Activated CD8-positive, alpha-beta memory T cell treated with anti-CD3 and anti-CD28 coated beads for 1 hour (primary cell): ENCODE measurements at regions not wholly inside any gene's neighbourhood (a gene's known extent, or its start where the extent isn't known, plus 50 kb on each side); places are given as distances from the start of the nearest gene placed in this dataset.
"Not testable (repeated sequence)": the region's sequence is repeated elsewhere in the genome, so short reads cannot be mapped to it uniquely, and the experiment has no call there.

Source experiments
- DNase-seq, 2 donors: peaks; one replicate each; pipeline ENCODE4 v3.0.0-alpha.2; 2020; ENCODE audit warnings: low read depth in 1 of 2; ENCODE audit errors: extremely low read depth in 1 of 2

- not testable (repeated sequence) for DNase-seq
Measured at GRCh38 chr1:228796945-228797344, 61.7 kb downstream of the RHOU start.

- DNase-seq, result no peak
Measured at GRCh38 chr1:228798035-228798434, 62.8 kb downstream of the RHOU start.

GRCh38 chr1:228798548-228798947, 63.3 kb downstream of the RHOU start:
- DNase-seq, result no peak

GRCh38 chr1:228799924-228800323, 64.6 kb downstream of the RHOU start:
- no peak for DNase-seq

GRCh38 chr1:228801068-228801467, 65.8 kb downstream of the RHOU start:
- no peak for DNase-seq

GRCh38 chr1:228802386-228803220, 67.3 kb downstream of the RHOU start:
- no peak for DNase-seq

- no peak for DNase-seq
Measured at GRCh38 chr1:228803421-228803820, 68.1 kb downstream of the RHOU start.

GRCh38 chr1:228804173-228804572, 68.9 kb downstream of the RHOU start:
- DNase-seq, result no peak

- no peak for DNase-seq
Measured at GRCh38 chr1:228804640-228805413, 69.5 kb downstream of the RHOU start.

GRCh38 chr1:228807904-228808605, 72.8 kb downstream of the RHOU start:
- DNase-seq, result no peak

- DNase-seq, result no peak
Measured at GRCh38 chr1:228809621-228810394, 74.5 kb downstream of the RHOU start.

- DNase-seq, result no peak
Measured at GRCh38 chr1:228810395-228810758, 75.1 kb downstream of the RHOU start.

- DNase-seq, result no peak
Measured at GRCh38 chr1:228810878-228811711, 75.8 kb downstream of the RHOU start.

- DNase-seq, result no peak
Measured at GRCh38 chr1:228811712-228812305, 76.5 kb downstream of the RHOU start.

- no peak for DNase-seq
Measured at GRCh38 chr1:228812961-228813360, 77.7 kb downstream of the RHOU start.

- DNase-seq, result no peak
Measured at GRCh38 chr1:228814176-228814575, 78.9 kb downstream of the RHOU start.

- no peak for DNase-seq
Measured at GRCh38 chr1:228818296-228818695, 83.0 kb downstream of the RHOU start.

GRCh38 chr1:228818928-228819630, 83.8 kb downstream of the RHOU start:
- DNase-seq, result no peak

- no peak for DNase-seq
Measured at GRCh38 chr1:228821252-228821651, 86.0 kb downstream of the RHOU start.
